K562 (cell line): ENCODE measurements at regions not wholly inside any gene's neighbourhood (a gene's known extent, or its start where the extent isn't known, plus 50 kb on each side); places are given as distances from the start of the nearest gene placed in this dataset.

ENCODE experiments used
- ATAC-seq: fragments of 200-7000 bp; cut with Tn5 transposase; 3 replicates; pipeline ENCODE4 v1.9.1; 2020; ENCODE audit warnings: moderate library complexity
- BruUV-seq: library from RNA; stranded (reverse); fragments of 400-500 nt; replicated peaks from 2 replicates; lab custom pipeline; 2021; lab: Mats Ljungman, UMichigan
- CTCF ChIA-PET: fragments of 300-600 bp; formaldehyde crosslinking; extraction: SDS; loops from one replicate; lab custom pipeline; 2021; ENCODE audit warnings: low intra/inter-chr PET ratio; lab: Yijun Ruan, JAX
- POLR2A ChIA-PET: fragments of 300-600, 350-650 bp; sonication (Branson Sonifier 250); formaldehyde crosslinking; extraction: SDS; loops from one replicate; lab custom pipeline; 2021; ENCODE audit warnings: antibody characterized with exemption, inconsistent platforms; lab: Yijun Ruan, JAX
- DNase-seq, 4 experiments: peaks; one replicate each; pipeline versions ENCODE4 v3.0.0 to v3.0.0-alpha.2; 2011 to 2018; ENCODE audit warnings: low spot score in 3 of 4, mixed read lengths in 3 of 4; ENCODE audit errors: extremely low read depth in 1 of 4
- FAIRE-seq: peaks from 2 replicates; lab custom pipeline; 2011; peaks lifted over from hg19 to GRCh38; lab: Jason Lieb, UNC
- H2AFZ ChIP-seq: 2 replicates; pipeline ENCODE4 v1.6.0; 2011; ENCODE audit warnings: low read depth, low read length, control low read depth, inconsistent platforms
- H3K27ac ChIP-seq: fragments of 200-600 bp; 3 replicates; pipeline ENCODE4 v1.8.0; 2011; ENCODE audit warnings: low read depth, mild to moderate bottlenecking, control low read depth, inconsistent platforms, low read length, moderate library complexity, mixed read lengths; ENCODE audit errors: extremely low read depth
- H3K27me3 ChIP-seq, 2 experiments: fragments of 300-600 bp in 1 of 2; 2 replicates in 1 of 2; 3 replicates in 1 of 2; pipeline versions ENCODE4 v1.6.0 to v1.8.0; 2011; ENCODE audit warnings: inconsistent platforms in 2 of 2, low read length in 2 of 2, mild to moderate bottlenecking in 1 of 2, mixed read lengths in 1 of 2, moderate library complexity in 1 of 2; ENCODE audit not compliant: control insufficient read depth in 2 of 2, insufficient read depth in 2 of 2
- H3K36me3 ChIP-seq: fragments of 300-600 bp; 3 replicates; pipeline ENCODE4 v1.8.0; 2011; ENCODE audit warnings: mild to moderate bottlenecking, low read length, inconsistent platforms; ENCODE audit not compliant: control insufficient read depth, insufficient read depth
- H3K4me1 ChIP-seq, 2 experiments: fragments of 200-600 bp in 1 of 2; replicated peaks in 1 of 2; 2 replicates in 1 of 2; 3 replicates in 1 of 2; pipeline versions ENCODE4 v1.5.1 to v1.8.0; 2011; ENCODE audit warnings: inconsistent platforms in 2 of 2, low read length in 2 of 2, mild to moderate bottlenecking in 1 of 2, mixed read lengths in 1 of 2, moderate library complexity in 1 of 2; ENCODE audit not compliant: control insufficient read depth in 2 of 2, insufficient read depth in 2 of 2
- H3K4me2 ChIP-seq: 2 replicates; pipeline ENCODE4 v1.6.1; 2011; ENCODE audit warnings: low read length, control low read depth, inconsistent platforms, mixed read lengths; ENCODE audit not compliant: insufficient read depth
- H3K4me3 ChIP-seq: fragments of 200-600 bp; sonication (generic), shearing (Covaris generic); 2 replicates; pipeline ENCODE4 v1.5.1; 2016; ENCODE audit warnings: control low read depth, inconsistent platforms
- H3K79me2 ChIP-seq: fragments of 200-600 bp; 3 replicates; pipeline ENCODE4 v1.8.0; 2011; ENCODE audit warnings: low read length, inconsistent platforms; ENCODE audit not compliant: control insufficient read depth, insufficient read depth
- H3K9ac ChIP-seq, 2 experiments: 2 replicates each; pipeline versions ENCODE4 v1.6.0 to v1.6.1; 2011; ENCODE audit warnings: low read depth in 2 of 2, low read length in 2 of 2, control low read depth in 1 of 2, inconsistent platforms in 1 of 2, mild to moderate bottlenecking in 1 of 2, mixed read lengths in 1 of 2; ENCODE audit not compliant: insufficient read depth in 1 of 2
- H3K9me1 ChIP-seq: one replicate; pipeline ENCODE4 v1.6.0; 2011; ENCODE audit warnings: inconsistent platforms, mild to moderate bottlenecking, low read length, moderate library complexity; ENCODE audit not compliant: control insufficient read depth, insufficient read depth
- H3K9me3 ChIP-seq: replicated peaks from 2 replicates; pipeline ENCODE4 v1.5.1; 2011; ENCODE audit warnings: low read depth, low read length, inconsistent platforms; ENCODE audit not compliant: control insufficient read depth, insufficient read depth
- H4K20me1 ChIP-seq: replicated peaks from 2 replicates; pipeline ENCODE4 v1.6.1; 2011; ENCODE audit warnings: low read length, inconsistent platforms, mixed read lengths; ENCODE audit not compliant: control insufficient read depth, insufficient read depth
- BCL6 ChIP-seq: fragments of 250-450 bp; sonication (Bioruptor Pico); IDR thresholded peaks from 2 replicates; pipeline ENCODE4 v1.4.0; 2020
- HNRNPL ChIP-seq: fragments of 200-400 bp; formaldehyde crosslinking; IDR thresholded peaks from 2 replicates; pipeline ENCODE4 v1.6.1; 2017; ENCODE audit warnings: low read depth, mild to moderate bottlenecking, low read length
- KAT2B ChIP-seq: IDR thresholded peaks from one replicate; pipeline ENCODE4 v1.6.1; 2012; ENCODE audit warnings: low read depth, mild to moderate bottlenecking, control low read depth, inconsistent platforms, low read length, moderate library complexity
- MTF1 ChIP-seq: fragments of 250-450 bp; sonication (Bioruptor Pico); IDR thresholded peaks from 2 replicates; pipeline ENCODE4 v1.9.0; 2021; ENCODE audit warnings: moderate library complexity, mild to moderate bottlenecking, inconsistent platforms, borderline replicate concordance
- ZBED1 ChIP-seq: IDR thresholded peaks from 2 replicates; pipeline ENCODE4 v1.6.1; 2014
- ZNF436 ChIP-seq: fragments of 250-450, 450-650 bp; sonication (Bioruptor Pico); formaldehyde crosslinking; IDR thresholded peaks from 2 replicates; pipeline ENCODE4 v1.7.0; 2020; ENCODE audit warnings: mild to moderate bottlenecking
- ZNF780A ChIP-seq: fragments of 250-450 bp; sonication (Bioruptor Pico); IDR thresholded peaks from 2 replicates; pipeline ENCODE4 v1.5.0; 2021; ENCODE audit warnings: mild to moderate bottlenecking
- whole genome bisulfite sequencing: fragments of 100-300 bp; shearing (Covaris generic); methylation state at CpG from one replicate; pipeline ENCODE4 v1.1.6; 2016; ENCODE audit warnings: low coverage, mixed read lengths; ENCODE audit not compliant: insufficient coverage; ENCODE audit errors: missing lambda C conversion rate; 5-methylcytosine and 5-hydroxymethylcytosine counted together
- in situ Hi-C: fragments of 300-500 bp; cut with MboI; formaldehyde crosslinking; loops from 4 replicates; pipeline ENCODE4 v1.15.0; 2018; ENCODE audit warnings: inconsistent platforms, mixed read lengths
- intact Hi-C: fragments of 100-400 bp; cut with micrococcal nuclease; formaldehyde crosslinking; loops from 2 replicates; pipeline ENCODE4 v1.14.2; 2022
- TF ChIP-seq, protein P1 (sequence below): fragments of 250-450 bp; sonication (Bioruptor Pico); IDR thresholded peaks from 2 replicates; pipeline ENCODE4 v1.8.0; 2021; ENCODE audit warnings: moderate library complexity, mild to moderate bottlenecking, inconsistent platforms

DNA sequence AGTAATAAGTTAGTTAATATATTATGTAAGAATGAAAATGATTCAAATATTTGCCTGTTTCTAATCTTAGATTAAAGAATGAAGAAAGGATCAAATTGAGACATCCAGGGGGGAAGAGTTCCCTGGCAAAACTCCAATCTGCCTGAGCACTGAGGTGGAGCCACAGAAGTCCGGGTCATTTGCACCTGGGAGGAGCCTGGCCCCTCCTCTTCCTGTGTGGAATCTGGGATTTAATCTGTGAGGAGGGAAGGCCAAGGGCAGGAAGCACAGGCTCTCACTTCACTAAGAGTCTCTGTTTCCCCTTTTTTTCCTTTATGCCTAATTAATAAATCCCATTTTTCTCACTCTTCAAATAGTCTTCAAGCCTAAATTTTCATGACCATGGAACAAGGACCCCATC is 599.5 kb downstream of the FLRT2 start (continued):
- TF ChIP-seq MTF1 (CRISPR knock-in tag) (no peak), BCL6 (no peak), ZNF436 (no peak), ZNF780A (no peak), HNRNPL (no peak)
- TF ChIP-seq, protein P1, sequence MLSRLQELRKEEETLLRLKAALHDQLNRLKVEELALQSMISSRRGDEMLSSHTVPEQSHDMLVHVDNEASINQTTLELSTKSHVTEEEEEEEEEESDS (CRISPR knock-in tag), result no peak

DNA sequence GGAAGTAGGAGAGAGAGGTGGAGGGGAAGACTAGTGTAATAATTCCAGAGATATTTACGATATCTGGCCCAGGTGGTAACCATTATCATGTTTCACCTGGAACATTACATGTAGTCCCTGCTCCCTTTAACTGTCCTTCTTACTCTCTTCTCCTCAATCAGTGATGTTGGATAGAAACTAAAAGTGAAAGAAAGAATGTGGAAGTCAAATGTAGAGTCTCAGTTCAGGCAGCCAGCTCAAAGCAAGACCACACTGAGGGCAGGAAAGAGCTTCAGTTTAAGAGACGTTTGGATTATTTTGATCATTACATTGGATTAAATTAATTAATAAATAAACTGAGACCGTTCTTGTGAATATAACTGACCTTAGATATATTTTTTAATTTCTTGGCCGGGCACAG is 594.4 kb downstream of the FLRT2 start:
- DNase-seq (no peak), ATAC-seq (no peak), FAIRE-seq (no peak)
- no peaks in the 10 kb centered on the region for H4K20me1 ChIP-seq
- H3K9ac ChIP-seq, result no peak overlapping the region
- no peaks in the 10 kb centered on the region for H3K9me3 ChIP-seq
- H2AFZ ChIP-seq, result no peak overlapping the region
- in situ Hi-C loops, result no loop called here
- ChIA-PET CTCF (no interaction called here), POLR2A (no interaction called here)
- H3K27ac ChIP-seq, result no peak overlapping the region
- H3K4me1 ChIP-seq, result no peaks in the 10 kb centered on the region
- H3K79me2 ChIP-seq, result no peaks in the 10 kb centered on the region
- no peaks in the 10 kb centered on the region for H3K36me3 ChIP-seq
- BruUV-seq, result no TSS peak
- no peak for TF ChIP-seq ZBED1
- no peak for TF ChIP-seq KAT2B
- H3K27me3 ChIP-seq, result no peaks in the 10 kb centered on the region
- intact Hi-C loops, result no loop called here
- no peaks in the 10 kb centered on the region for H3K9me1 ChIP-seq
- H3K4me2 ChIP-seq, result no peak overlapping the region
- WGBS, result 0% methylated on average over 4 of the region's 4 CpGs
- no peak overlapping the region for H3K4me3 ChIP-seq
